Stimulated activated CD8-positive, alpha-beta memory T cell treated with anti-CD3 and anti-CD28 coated beads, Interleukin-4, amount 100 ng/mL, for 4 hours (primary cell): ENCODE measurements at regions not wholly inside any gene's neighbourhood (a gene's known extent, or its start where the extent isn't known, plus 50 kb on each side); places are given as distances from the start of the nearest gene placed in this dataset.
"Not testable (repeated sequence)": the region's sequence is repeated elsewhere in the genome, so short reads cannot be mapped to it uniquely, and the experiment has no call there.

ENCODE experiments used
- DNase-seq, 2 donors: peaks; one replicate each; pipeline ENCODE4 v3.0.0-alpha.2; 2020; ENCODE audit warnings: low read depth in 2 of 2, low spot score in 1 of 2

GRCh38 chr3:176093892-176094291 lies 1103.4 kb downstream of the TBL1XR1 start:
- DNase-seq: not testable (repeated sequence)

GRCh38 chr3:176090727-176091126 lies 1106.6 kb downstream of the TBL1XR1 start:
- no peak for DNase-seq

GRCh38 chr3:176088962-176089383 lies 1108.3 kb downstream of the TBL1XR1 start:
- no peak for DNase-seq

- DNase-seq: no peak
Measured at GRCh38 chr3:176087066-176087697, 1110.1 kb downstream of the TBL1XR1 start.

GRCh38 chr3:176079785-176080184 lies 1117.5 kb downstream of the TBL1XR1 start:
- no peak for DNase-seq

GRCh38 chr3:176078906-176079305 lies 1118.4 kb downstream of the TBL1XR1 start:
- DNase-seq: no peak

- no peak for DNase-seq
Measured at GRCh38 chr3:176075491-176075890, 1121.8 kb downstream of the TBL1XR1 start.

GRCh38 chr3:176075046-176075445 lies 1122.2 kb downstream of the TBL1XR1 start:
- no peak for DNase-seq

GRCh38 chr3:176074096-176074495 lies 1123.2 kb downstream of the TBL1XR1 start:
- DNase-seq: no peak

GRCh38 chr3:176071943-176072342 lies 1125.3 kb downstream of the TBL1XR1 start:
- DNase-seq: no peak

GRCh38 chr3:176068750-176069149 lies 1128.5 kb downstream of the TBL1XR1 start:
- no peak for DNase-seq

- no peak for DNase-seq
Measured at GRCh38 chr3:176058856-176059255, 1138.4 kb downstream of the TBL1XR1 start.

- DNase-seq: no peak
Measured at GRCh38 chr3:176055836-176056235, 1141.4 kb downstream of the TBL1XR1 start.

GRCh38 chr3:176051766-176052165 lies 1145.5 kb downstream of the TBL1XR1 start:
- DNase-seq: no peak

GRCh38 chr3:176046703-176047102 lies 1150.6 kb downstream of the TBL1XR1 start:
- DNase-seq: no peak

- DNase-seq: no peak
Measured at GRCh38 chr3:176041812-176042211, 1155.5 kb downstream of the TBL1XR1 start.

GRCh38 chr3:176041185-176041584 lies 1156.1 kb downstream of the TBL1XR1 start:
- no peak for DNase-seq

GRCh38 chr3:176037636-176038035 lies 1159.6 kb downstream of the TBL1XR1 start:
- no peak for DNase-seq

GRCh38 chr3:176032043-176032442 lies 1165.2 kb downstream of the TBL1XR1 start:
- DNase-seq: no peak

GRCh38 chr3:176016203-176016602 lies 1157.1 kb downstream of the NAALADL2 start:
- DNase-seq: not testable (repeated sequence)

- not testable (repeated sequence) for DNase-seq
Measured at GRCh38 chr3:176015228-176015627, 1156.1 kb downstream of the NAALADL2 start.

GRCh38 chr3:176009256-176009655 lies 1150.1 kb downstream of the NAALADL2 start:
- DNase-seq: no peak

- DNase-seq: no peak
Measured at GRCh38 chr3:176005564-176005963, 1146.4 kb downstream of the NAALADL2 start.
